Suprapubic skin (tissue), 4 donors: ENCODE measurements at regions not wholly inside any gene's neighbourhood (a gene's known extent, or its start where the extent isn't known, plus 50 kb on each side); places are given as distances from the start of the nearest gene placed in this dataset.
"Not testable (repeated sequence)": the region's sequence is repeated elsewhere in the genome, so short reads cannot be mapped to it uniquely, and the experiment has no call there.

Experiments
- DNase-seq, 2 donors: peaks; one replicate each; pipeline ENCODE4 v3.0.0-alpha.2; 2019; ENCODE audit warnings: low spot score in 2 of 2
- H3K27ac ChIP-seq: fragments of 200-600 bp; sonication (generic); one replicate; pipeline ENCODE4 v1.5.1; 2019
- H3K27me3 ChIP-seq: fragments of 200-600 bp; sonication (generic); one replicate; pipeline ENCODE4 v1.5.1; 2019
- H3K36me3 ChIP-seq: fragments of 200-600 bp; sonication (generic); one replicate; pipeline ENCODE4 v1.5.1; 2019
- H3K4me1 ChIP-seq: fragments of 200-600 bp; sonication (generic); one replicate; pipeline ENCODE4 v1.5.1; 2019
- H3K4me3 ChIP-seq: fragments of 200-600 bp; sonication (generic); one replicate; pipeline ENCODE4 v1.5.1; 2019; ENCODE audit warnings: mild to moderate bottlenecking
- H3K9me3 ChIP-seq: fragments of 200-600 bp; sonication (generic); one replicate; pipeline ENCODE4 v1.5.1; 2019
- CTCF ChIP-seq, 2 donors: fragments of 200-600 bp in 1 of 2; fragments of 450-650 bp in 1 of 2; sonication (generic) in 1 of 2; IDR thresholded peaks; one replicate each; pipeline ENCODE4 v1.5.1; 2016 to 2019; ENCODE audit warnings: antibody characterized with exemption in 2 of 2, mild to moderate bottlenecking in 1 of 2, moderate library complexity in 1 of 2
- EP300 ChIP-seq: sonication (generic); formaldehyde crosslinking; IDR thresholded peaks from one replicate; pipeline ENCODE4 v1.6.1; 2017; ENCODE audit warnings: antibody characterized with exemption
- POLR2A ChIP-seq, 2 donors: fragments of 450-650 bp; IDR thresholded peaks; one replicate each; pipeline ENCODE4 v1.6.1; 2017; ENCODE audit warnings: antibody characterized with exemption in 2 of 2, mild to moderate bottlenecking in 2 of 2, moderate library complexity in 2 of 2
- POLR2AphosphoS5 ChIP-seq, 3 donors: sonication (generic); formaldehyde crosslinking; IDR thresholded peaks; one replicate each; pipeline ENCODE4 v1.6.1; 2017; ENCODE audit warnings: antibody characterized with exemption in 3 of 3
- WGBS: methylation state at CpG from one replicate; pipeline ENCODE4 v1.1.5; 2018; 5-methylcytosine and 5-hydroxymethylcytosine counted together

DNA sequence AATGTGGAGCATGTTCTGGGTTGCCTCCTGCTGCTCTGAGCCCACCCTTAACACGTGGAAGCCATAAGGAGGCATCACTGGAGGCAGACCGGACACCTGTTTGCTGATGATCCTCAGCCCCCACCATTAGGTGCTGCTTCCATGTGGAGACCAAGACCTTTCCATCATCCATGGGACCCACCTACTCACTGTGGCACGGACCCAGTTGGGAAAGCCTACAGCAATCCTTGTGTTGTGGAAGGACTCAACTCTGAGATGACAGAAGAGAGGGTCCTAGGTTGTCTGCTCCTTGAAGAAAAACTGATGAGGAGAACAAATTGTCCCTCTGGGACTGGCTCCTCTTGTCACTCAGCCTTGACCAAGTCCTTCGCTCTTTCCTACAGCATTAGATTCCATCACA lies 86.5 kb upstream of the RAB12 start:
- H3K4me1 ChIP-seq: no peaks in the 10 kb centered on the region

DNA sequence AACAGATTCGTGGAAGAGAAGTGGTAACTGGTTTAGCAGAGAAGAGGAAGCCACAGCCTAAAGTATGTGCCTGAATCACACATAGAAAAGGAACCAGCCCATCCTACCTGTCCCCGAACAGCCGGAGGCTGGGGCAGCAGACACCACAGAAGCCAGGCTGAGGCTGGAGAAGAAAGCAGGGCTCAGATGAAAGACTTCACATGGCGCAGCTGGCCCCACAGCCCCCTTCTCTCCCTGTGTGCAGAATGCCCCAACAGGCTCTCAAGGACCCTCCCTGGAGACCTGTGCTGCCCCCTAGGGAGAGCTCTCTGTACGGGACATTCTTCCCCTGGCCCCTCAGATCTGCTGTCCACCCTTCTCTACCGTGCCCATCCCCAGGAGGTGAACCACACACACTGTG lies 83.5 kb upstream of the RAB12 start:
- no peak for DNase-seq
- H3K4me1 ChIP-seq: no peaks in the 10 kb centered on the region
- peaks cover 18% of the 10 kb centered on the region for H3K27me3 ChIP-seq
- H3K27ac ChIP-seq: no peak overlapping the region
- no peak overlapping the region for H3K4me3 ChIP-seq
- peaks cover 2% of the 10 kb centered on the region for H3K9me3 ChIP-seq
- TF ChIP-seq EP300 (no peak), POLR2AphosphoS5 (IDR thresholded peaks at IDR 0.05) (no peak), POLR2A (IDR thresholded peaks at IDR 0.05) (no peak), CTCF (IDR thresholded peaks at IDR 0.05) (no peak)
- no peaks in the 10 kb centered on the region for H3K36me3 ChIP-seq
- 61% methylated on average over 6 of the region's 6 CpGs for WGBS

More for the DNA sequence above, 86.5 kb upstream of the RAB12 start:
- H3K27me3 ChIP-seq: peaks cover 21% of the 10 kb centered on the region
- H3K36me3 ChIP-seq: no peaks in the 10 kb centered on the region
- no peak overlapping the region for H3K4me3 ChIP-seq
- TF ChIP-seq EP300: no peak
- TF ChIP-seq POLR2A (IDR thresholded peaks at IDR 0.05): no peak
- TF ChIP-seq POLR2AphosphoS5 (IDR thresholded peaks at IDR 0.05): no peak
- no peak for TF ChIP-seq CTCF (IDR thresholded peaks at IDR 0.05)
- WGBS: 83% methylated on average over 4 of the region's 4 CpGs
- no peak overlapping the region for H3K27ac ChIP-seq
- H3K9me3 ChIP-seq: no peaks in the 10 kb centered on the region
- no peak for DNase-seq

GRCh38 chr18:8526332-8526731 lies 82.9 kb upstream of the RAB12 start:
- H3K4me3 ChIP-seq: no peak overlapping the region
- 73% methylated on average over 9 of the region's 9 CpGs for WGBS
- DNase-seq: no peak
- H3K36me3 ChIP-seq: no peaks in the 10 kb centered on the region
- H3K9me3 ChIP-seq: peaks cover 8% of the 10 kb centered on the region
- TF ChIP-seq EP300 (no peak), POLR2AphosphoS5 (IDR thresholded peaks at IDR 0.05) (no peak), CTCF (IDR thresholded peaks at IDR 0.05) (no peak), POLR2A (IDR thresholded peaks at IDR 0.05) (no peak)
- no peak overlapping the region for H3K27ac ChIP-seq
- H3K4me1 ChIP-seq: no peaks in the 10 kb centered on the region
- H3K27me3 ChIP-seq: peaks cover 18% of the 10 kb centered on the region

GRCh38 chr18:8529609-8530008 lies 79.6 kb upstream of the RAB12 start:
- whole genome bisulfite sequencing: 89% methylated on average over 2 of the region's 2 CpGs
- TF ChIP-seq CTCF (IDR thresholded peaks at IDR 0.05) (no peak), POLR2A (IDR thresholded peaks at IDR 0.05) (no peak), POLR2AphosphoS5 (IDR thresholded peaks at IDR 0.05) (no peak), EP300 (no peak)
- no peak overlapping the region for H3K4me3 ChIP-seq
- peaks cover 8% of the 10 kb centered on the region for H3K27me3 ChIP-seq
- no peaks in the 10 kb centered on the region for H3K36me3 ChIP-seq
- no peaks in the 10 kb centered on the region for H3K4me1 ChIP-seq
- DNase-seq: no peak
- H3K27ac ChIP-seq: no peak overlapping the region
- peaks cover 16% of the 10 kb centered on the region for H3K9me3 ChIP-seq

GRCh38 chr18:8531084-8531483 lies 78.2 kb upstream of the RAB12 start:
- H3K4me3 ChIP-seq, H3K4me1 ChIP-seq, H3K27me3 ChIP-seq, DNase-seq, H3K27ac ChIP-seq, H3K36me3 ChIP-seq: not testable (repeated sequence)
- peaks cover 16% of the 10 kb centered on the region for H3K9me3 ChIP-seq
- 92% methylated on average over 2 of the region's 2 CpGs for WGBS

DNA sequence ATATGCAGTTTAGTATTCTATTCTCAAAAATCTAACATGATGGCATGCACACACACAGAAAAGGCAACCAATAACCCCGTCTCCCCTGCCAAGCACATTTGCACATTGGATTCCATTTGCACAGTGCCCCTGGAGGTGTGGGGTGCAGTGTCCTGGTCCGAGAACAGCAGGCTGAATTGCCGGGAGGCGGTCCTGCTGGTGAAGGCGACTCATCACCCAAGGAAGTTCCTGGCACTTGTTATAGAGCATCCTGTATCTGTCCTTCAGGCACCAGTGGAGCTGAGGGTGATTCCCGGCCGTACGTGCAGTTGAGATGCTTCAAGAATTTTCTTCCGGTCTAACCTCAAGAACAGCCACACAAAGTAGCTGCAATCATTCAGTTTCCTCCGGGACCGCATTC lies 73.0 kb upstream of the RAB12 start:
- no peaks in the 10 kb centered on the region for H3K4me1 ChIP-seq
- no peaks in the 10 kb centered on the region for H3K36me3 ChIP-seq
- H3K27ac ChIP-seq: no peak overlapping the region
- H3K4me3 ChIP-seq: no peak overlapping the region
- H3K27me3 ChIP-seq: no peaks in the 10 kb centered on the region
- WGBS: 60% methylated on average over 11 of the region's 11 CpGs
- TF ChIP-seq POLR2AphosphoS5 (IDR thresholded peaks at IDR 0.05): no peak
- TF ChIP-seq CTCF (IDR thresholded peaks at IDR 0.05): no peak
- TF ChIP-seq POLR2A (IDR thresholded peaks at IDR 0.05): no peak
- no peak for TF ChIP-seq EP300
- DNase-seq: no peak
- peaks cover 9% of the 10 kb centered on the region for H3K9me3 ChIP-seq
